ENCODE measurements at regions not wholly inside any gene's neighbourhood (a gene's known extent, or its start where the extent isn't known, plus 50 kb on each side); places are given as distances from the start of the nearest gene placed in this dataset.

- TF ChIP-seq RARB (CRISPR knock-in tag; IDR thresholded peaks at IDR 0.05) (no peak), POU6F1 (CRISPR knock-in tag; IDR thresholded peaks at IDR 0.05; ENCODE audit: borderline replicate concordance, low read depth) (no peak), ZNF565 (CRISPR knock-in tag; conservative IDR thresholded peaks at IDR 0.05; ENCODE audit: low read depth) (no peak), CREB5 (CRISPR knock-in tag; IDR thresholded peaks at IDR 0.05; ENCODE audit: low read depth) (no peak), ZFP30 (CRISPR knock-in tag; IDR thresholded peaks at IDR 0.05) (no peak), TCF4 (CRISPR knock-in tag; IDR thresholded peaks at IDR 0.05; ENCODE audit: borderline replicate concordance) (no peak), PATZ1 (CRISPR knock-in tag; IDR thresholded peaks at IDR 0.05; ENCODE audit: borderline replicate concordance) (no peak), TSHZ2 (CRISPR knock-in tag; IDR thresholded peaks at IDR 0.05) (no peak)
Measured at GRCh38 chr1:207239874-207240273, 81.6 kb upstream of the CD55 start.

All from SK-N-SH treated with all-trans-retinoic acid at 6 μM for 48 hours (cell line).